Endothelial cell of umbilical vein (primary cell): ENCODE measurements at regions not wholly inside any gene's neighbourhood (a gene's known extent, or its start where the extent isn't known, plus 50 kb on each side); places are given as distances from the start of the nearest gene placed in this dataset.

Experiments
- BruUV-seq: library from RNA; stranded (reverse); fragments of 400-500 nt; replicated peaks from 2 replicates; lab custom pipeline; 2021; lab: Mats Ljungman, UMichigan
- CTCF ChIA-PET: fragments of 300-600, 350-600 bp; sonication (Branson Sonifier 250); formaldehyde crosslinking; loops from one replicate; lab custom pipeline; 2021; ENCODE audit warnings: antibody characterized with exemption, inconsistent platforms; lab: Charles Lee
- POLR2A ChIA-PET: fragments of 300-600, 350-600 bp; sonication (Branson Sonifier 250); formaldehyde crosslinking; loops from one replicate; lab custom pipeline; 2021; ENCODE audit warnings: antibody characterized with exemption, inconsistent platforms; lab: Charles Lee
- DNase-seq: peaks from one replicate; pipeline ENCODE4 v3.0.0-alpha.2; 2011; ENCODE audit warnings: low read depth, low spot score
- FAIRE-seq: peaks from 2 replicates; lab custom pipeline; 2011; peaks lifted over from hg19 to GRCh38; lab: Jason Lieb, UNC
- H2AFZ ChIP-seq: 2 replicates; pipeline ENCODE4 v1.6.0; 2012; ENCODE audit warnings: low read depth, low read length, control low read depth, inconsistent platforms
- H3K27ac ChIP-seq: 2 replicates; pipeline ENCODE4 v1.5.1; 2011; ENCODE audit warnings: low read depth, mild to moderate bottlenecking, control low read depth, low read length, moderate library complexity; ENCODE audit not compliant: insufficient read depth
- H3K27me3 ChIP-seq, 2 experiments: 2 replicates each; pipeline versions ENCODE4 v1.6.0 to v1.6.1; 2011; ENCODE audit warnings: low read length in 2 of 2, mixed read lengths in 1 of 2; ENCODE audit not compliant: control insufficient read depth in 2 of 2, insufficient read depth in 2 of 2
- H3K36me3 ChIP-seq, 2 experiments: 2 replicates in 1 of 2; 3 replicates in 1 of 2; pipeline ENCODE4 v1.5.1; 2011; ENCODE audit warnings: low read length in 2 of 2, mild to moderate bottlenecking in 1 of 2, moderate library complexity in 1 of 2; ENCODE audit not compliant: control insufficient read depth in 2 of 2, insufficient read depth in 2 of 2; ENCODE audit errors: extremely low read depth in 1 of 2
- H3K4me1 ChIP-seq: 3 replicates; pipeline ENCODE4 v1.5.1; 2011; ENCODE audit warnings: mild to moderate bottlenecking, low read length; ENCODE audit not compliant: control insufficient read depth, insufficient read depth; ENCODE audit errors: extremely low read depth
- H3K4me2 ChIP-seq: 2 replicates; pipeline ENCODE4 v1.6.1; 2011; ENCODE audit warnings: low read length, control low read depth, mixed read lengths; ENCODE audit not compliant: insufficient read depth
- H3K4me3 ChIP-seq, 3 experiments: fragments of 200-600 bp in 1 of 3; sonication (generic), shearing (Covaris generic) in 1 of 3; replicated peaks in 1 of 3; 2 replicates each; pipeline ENCODE4 v1.5.1; 2011 to 2016; ENCODE audit warnings: control low read depth in 3 of 3, low read length in 3 of 3, mild to moderate bottlenecking in 2 of 3, inconsistent platforms in 1 of 3, low read depth in 1 of 3, moderate library complexity in 1 of 3; ENCODE audit not compliant: insufficient read depth in 1 of 3
- H3K79me2 ChIP-seq: 2 replicates; pipeline ENCODE4 v1.6.0; 2012; ENCODE audit warnings: low read length, inconsistent platforms; ENCODE audit not compliant: control insufficient read depth, insufficient read depth
- H3K9ac ChIP-seq: replicated peaks from 2 replicates; pipeline ENCODE3; 2011; ENCODE audit warnings: low read length, control low read depth; ENCODE audit not compliant: insufficient read depth; ENCODE audit errors: extremely low read depth
- H3K9me1 ChIP-seq: replicated peaks from 3 replicates; pipeline ENCODE4 v1.6.0; 2011; ENCODE audit warnings: mild to moderate bottlenecking, low read length; ENCODE audit not compliant: control insufficient read depth, insufficient read depth; ENCODE audit errors: extremely low read depth
- H3K9me3 ChIP-seq: replicated peaks from 2 replicates; pipeline ENCODE4 v1.5.1; 2012; ENCODE audit warnings: low read length, inconsistent platforms; ENCODE audit not compliant: control insufficient read depth, insufficient read depth
- H4K20me1 ChIP-seq: replicated peaks from 2 replicates; pipeline ENCODE3; 2011; ENCODE audit warnings: mild to moderate bottlenecking, low read length; ENCODE audit not compliant: control insufficient read depth, insufficient read depth; ENCODE audit errors: extremely low read depth
- EZH2 ChIP-seq: IDR thresholded peaks from 2 replicates; pipeline ENCODE4 v1.6.1; 2012; ENCODE audit warnings: borderline replicate concordance, low read depth, mild to moderate bottlenecking, moderate library complexity, low read length, inconsistent platforms; ENCODE audit not compliant: severe bottlenecking
- FOS ChIP-seq: IDR thresholded peaks from 2 replicates; pipeline ENCODE4 v1.6.1; 2011; ENCODE audit warnings: mild to moderate bottlenecking, low read length, moderate library complexity, borderline replicate concordance; ENCODE audit not compliant: insufficient read depth
- GATA2 ChIP-seq: IDR thresholded peaks from 2 replicates; pipeline ENCODE4 v1.7.0; 2011; ENCODE audit warnings: low read depth, mild to moderate bottlenecking, moderate library complexity, mixed read lengths, low read length; ENCODE audit not compliant: insufficient read length, insufficient read depth
- JUN ChIP-seq: IDR thresholded peaks from 2 replicates; pipeline ENCODE4 v1.6.1; 2011; ENCODE audit warnings: borderline replicate concordance, low read depth; ENCODE audit not compliant: insufficient read length, insufficient read depth
- MYC ChIP-seq: IDR thresholded peaks from one replicate; pipeline ENCODE4 v1.6.1; 2011; ENCODE audit warnings: mild to moderate bottlenecking, low read depth, low read length
- POLR2A ChIP-seq: IDR thresholded peaks from 2 replicates; pipeline ENCODE4 v1.6.1; 2012; ENCODE audit warnings: low read depth, mild to moderate bottlenecking, control low read depth, low read length
- POLR2AphosphoS5 ChIP-seq: IDR thresholded peaks from 2 replicates; pipeline ENCODE4 v1.6.1; 2012; ENCODE audit warnings: low read depth, mild to moderate bottlenecking, control low read depth, low read length, moderate library complexity; ENCODE audit not compliant: insufficient read depth
- dilution Hi-C: fragments of 300-500 bp; cut with MboI; formaldehyde crosslinking; loops from one replicate; pipeline ENCODE4 v1.15.0; 2019; ENCODE audit warnings: low sequenced_read_pairs; ENCODE audit not compliant: extremely low pct_ligation_motif_present
- intact Hi-C: fragments of 100-400 bp; cut with micrococcal nuclease; formaldehyde crosslinking; loops from one replicate; pipeline ENCODE4 v1.10.0; 2022
- TF ChIP-seq, protein P1 (sequence below), 2 donors: IDR thresholded peaks; 1 replicate in 1 of 2; 2 replicates in 1 of 2; pipeline ENCODE4 v1.5.1; 2011; ENCODE audit warnings: low read length in 2 of 2, mild to moderate bottlenecking in 2 of 2, moderate library complexity in 2 of 2, control low read depth in 1 of 2, inconsistent platforms in 1 of 2, low read depth in 1 of 2; ENCODE audit not compliant: insufficient read depth in 1 of 2; ENCODE audit errors: extremely low read depth in 1 of 2
- TF ChIP-seq, protein P2 (sequence below): IDR thresholded peaks from 2 replicates; pipeline ENCODE4 v1.6.1; 2011; ENCODE audit not compliant: insufficient read depth, insufficient read length

DNA sequence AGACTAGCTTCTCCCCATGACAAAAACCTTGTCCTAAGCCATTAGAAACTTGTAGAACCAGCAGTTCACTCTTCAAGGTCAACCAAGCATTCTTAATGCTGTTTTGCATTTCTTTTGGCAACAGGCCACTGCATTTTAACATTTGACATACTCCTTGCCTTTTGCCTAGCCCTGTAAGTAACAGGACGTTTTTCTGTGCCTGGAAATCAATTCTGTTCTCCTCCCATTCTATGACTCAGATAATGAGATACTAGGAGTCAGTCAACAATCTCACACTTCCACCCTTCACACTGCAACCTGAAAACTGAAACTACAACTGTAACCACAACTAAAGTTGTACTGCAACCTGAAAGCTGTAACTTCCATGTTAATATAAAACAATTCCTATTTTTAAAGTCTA lies 268.7 kb downstream of the MZT1 start:
- dilution Hi-C loops: no loop called here
- Histone ChIP-seq H2AFZ (no peak overlapping the region), H3K4me3 (no peak overlapping the region), H3K9me3 (no peaks in the 10 kb centered on the region), H3K4me2 (no peak overlapping the region), H3K36me3 (no peaks in the 10 kb centered on the region), H3K9ac (no peak overlapping the region), H3K4me1 (no peaks in the 10 kb centered on the region), H3K27ac (no peak overlapping the region), H3K27me3 (no peaks in the 10 kb centered on the region), H4K20me1 (no peaks in the 10 kb centered on the region), H3K9me1 (no peaks in the 10 kb centered on the region), H3K79me2 (no peaks in the 10 kb centered on the region)
- no peak for TF ChIP-seq FOS
- TF ChIP-seq, protein P1, sequence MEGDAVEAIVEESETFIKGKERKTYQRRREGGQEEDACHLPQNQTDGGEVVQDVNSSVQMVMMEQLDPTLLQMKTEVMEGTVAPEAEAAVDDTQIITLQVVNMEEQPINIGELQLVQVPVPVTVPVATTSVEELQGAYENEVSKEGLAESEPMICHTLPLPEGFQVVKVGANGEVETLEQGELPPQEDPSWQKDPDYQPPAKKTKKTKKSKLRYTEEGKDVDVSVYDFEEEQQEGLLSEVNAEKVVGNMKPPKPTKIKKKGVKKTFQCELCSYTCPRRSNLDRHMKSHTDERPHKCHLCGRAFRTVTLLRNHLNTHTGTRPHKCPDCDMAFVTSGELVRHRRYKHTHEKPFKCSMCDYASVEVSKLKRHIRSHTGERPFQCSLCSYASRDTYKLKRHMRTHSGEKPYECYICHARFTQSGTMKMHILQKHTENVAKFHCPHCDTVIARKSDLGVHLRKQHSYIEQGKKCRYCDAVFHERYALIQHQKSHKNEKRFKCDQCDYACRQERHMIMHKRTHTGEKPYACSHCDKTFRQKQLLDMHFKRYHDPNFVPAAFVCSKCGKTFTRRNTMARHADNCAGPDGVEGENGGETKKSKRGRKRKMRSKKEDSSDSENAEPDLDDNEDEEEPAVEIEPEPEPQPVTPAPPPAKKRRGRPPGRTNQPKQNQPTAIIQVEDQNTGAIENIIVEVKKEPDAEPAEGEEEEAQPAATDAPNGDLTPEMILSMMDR (IDR thresholded peaks at IDR 0.05; ENCODE audit: extremely low read depth in 1 of 2, insufficient read depth in 1 of 2, low read depth in 1 of 2, low read length in 2 of 2): no peak
- no peak for TF ChIP-seq JUN
- TF ChIP-seq MYC: no peak
- TF ChIP-seq GATA2: no peak
- TF ChIP-seq, protein P2, sequence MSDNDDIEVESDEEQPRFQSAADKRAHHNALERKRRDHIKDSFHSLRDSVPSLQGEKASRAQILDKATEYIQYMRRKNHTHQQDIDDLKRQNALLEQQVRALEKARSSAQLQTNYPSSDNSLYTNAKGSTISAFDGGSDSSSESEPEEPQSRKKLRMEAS: no peak
- no peak for TF ChIP-seq POLR2A
- TF ChIP-seq POLR2AphosphoS5: no peak
- no peak for TF ChIP-seq EZH2
- DNase-seq (no peak), FAIRE-seq (no peak)
- no TSS peak for BruUV-seq
- POLR2A ChIA-PET: no interaction called here
- CTCF ChIA-PET: no interaction called here
- intact Hi-C loops: no loop called here
